T-helper 2 cell treated with Interferon-gamma antibody and Interleukin-4, amounts not matched to agents 100 ng/mL and 5 ng/mL, for 36 hours (primary cell): ENCODE measurements at regions not wholly inside any gene's neighbourhood (a gene's known extent, or its start where the extent isn't known, plus 50 kb on each side); places are given as distances from the start of the nearest gene placed in this dataset.

Experiments used
- intact Hi-C: fragments of 100-400 bp; cut with micrococcal nuclease; formaldehyde crosslinking; loops from one replicate; pipeline ENCODE4 v1.15.1; 2023

DNA sequence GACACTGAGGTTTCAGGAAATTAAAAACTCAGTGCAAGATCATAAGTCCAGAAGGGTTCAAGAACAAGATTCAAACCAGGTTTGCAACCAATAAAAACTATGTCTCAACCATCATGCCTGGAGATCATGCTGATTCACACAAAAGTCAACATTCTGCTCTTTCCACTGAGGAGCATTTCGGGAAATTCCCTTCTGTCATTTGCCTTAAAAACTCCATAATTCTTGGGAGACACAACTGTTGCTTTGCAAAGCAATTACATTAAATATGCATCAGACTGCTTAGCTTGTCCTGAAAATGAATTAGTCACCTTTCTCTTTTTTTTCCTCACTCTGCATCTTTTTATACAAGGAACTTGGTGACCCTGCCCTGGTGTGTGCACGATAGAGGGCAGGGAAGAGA lies 275.9 kb upstream of the ZNF462 start:
- intact Hi-C loops: no loop called here

- intact Hi-C loops: no loop called here
Measured at GRCh38 chr9:106588626-106589025, 274.3 kb upstream of the ZNF462 start.

DNA sequence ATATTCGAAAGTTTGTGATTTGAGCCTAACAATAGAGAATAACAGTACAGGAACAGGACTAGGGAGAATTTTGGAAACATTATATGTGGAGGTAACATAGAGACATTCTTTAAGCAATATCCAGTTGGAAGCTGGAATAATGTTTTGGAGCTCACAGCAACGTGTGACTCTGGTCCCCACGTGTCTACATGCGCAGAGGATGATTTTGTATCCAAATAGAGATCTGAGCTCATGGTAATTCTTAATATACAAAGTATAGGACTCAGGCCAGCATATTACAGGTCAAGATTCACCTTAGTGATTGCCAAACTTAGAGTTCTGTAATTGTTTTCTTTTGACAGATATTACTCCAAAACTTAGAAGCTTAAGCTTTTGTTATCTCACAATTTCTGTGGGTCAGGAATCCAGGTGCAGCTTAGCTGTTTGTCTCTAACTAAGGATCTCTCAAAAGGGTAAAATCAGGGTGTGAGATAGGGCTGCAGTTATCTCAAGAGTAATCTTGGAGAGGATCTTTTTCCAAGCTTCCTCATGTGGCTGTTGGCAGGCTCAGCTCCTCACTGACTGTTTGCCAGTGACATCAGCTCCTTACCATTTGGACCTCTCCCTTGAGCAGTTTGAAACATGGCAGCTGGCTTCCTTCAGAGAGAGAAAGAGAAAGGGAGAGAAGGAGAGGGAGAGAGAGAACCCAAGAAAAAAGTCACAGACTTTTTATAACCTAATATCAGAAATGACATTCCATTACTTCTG lies 272.0 kb upstream of the ZNF462 start:
- intact Hi-C loops: no loop called here

- intact Hi-C loops: no loop called here
Measured at GRCh38 chr9:106593201-106593600, 269.8 kb upstream of the ZNF462 start.

- intact Hi-C loops: no loop called here
Measured at GRCh38 chr9:106596984-106597383, 266.0 kb upstream of the ZNF462 start.

- intact Hi-C loops: no loop called here
Measured at GRCh38 chr9:106600955-106601560, 261.9 kb upstream of the ZNF462 start.

- intact Hi-C loops: no loop called here
Measured at GRCh38 chr9:106602344-106602743, 260.6 kb upstream of the ZNF462 start.

DNA sequence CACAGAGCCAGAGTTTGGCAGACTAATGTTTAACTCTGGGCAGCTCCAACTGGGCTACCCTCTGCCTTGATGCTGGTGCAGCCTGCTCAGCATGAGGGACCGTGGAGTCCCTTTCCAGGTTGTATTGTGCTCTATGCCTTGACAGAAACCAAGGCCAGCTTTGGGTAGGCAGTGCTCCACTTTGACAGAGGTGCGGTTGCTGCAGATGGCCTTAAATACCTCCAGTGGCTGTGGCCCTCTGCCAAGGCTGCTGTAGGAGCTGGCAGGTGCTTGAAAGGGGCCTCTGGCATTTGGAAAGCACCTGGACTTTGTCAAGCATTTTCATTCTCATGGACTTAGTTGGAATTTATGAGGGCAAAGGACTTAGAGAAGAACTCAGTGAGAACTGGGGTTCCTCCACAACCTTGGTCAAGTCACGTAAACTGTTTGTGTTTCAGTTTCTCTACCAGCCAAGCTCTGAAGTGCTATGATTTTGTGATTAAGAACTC lies 249.7 kb upstream of the ZNF462 start:
- intact Hi-C loops: no loop called here

DNA sequence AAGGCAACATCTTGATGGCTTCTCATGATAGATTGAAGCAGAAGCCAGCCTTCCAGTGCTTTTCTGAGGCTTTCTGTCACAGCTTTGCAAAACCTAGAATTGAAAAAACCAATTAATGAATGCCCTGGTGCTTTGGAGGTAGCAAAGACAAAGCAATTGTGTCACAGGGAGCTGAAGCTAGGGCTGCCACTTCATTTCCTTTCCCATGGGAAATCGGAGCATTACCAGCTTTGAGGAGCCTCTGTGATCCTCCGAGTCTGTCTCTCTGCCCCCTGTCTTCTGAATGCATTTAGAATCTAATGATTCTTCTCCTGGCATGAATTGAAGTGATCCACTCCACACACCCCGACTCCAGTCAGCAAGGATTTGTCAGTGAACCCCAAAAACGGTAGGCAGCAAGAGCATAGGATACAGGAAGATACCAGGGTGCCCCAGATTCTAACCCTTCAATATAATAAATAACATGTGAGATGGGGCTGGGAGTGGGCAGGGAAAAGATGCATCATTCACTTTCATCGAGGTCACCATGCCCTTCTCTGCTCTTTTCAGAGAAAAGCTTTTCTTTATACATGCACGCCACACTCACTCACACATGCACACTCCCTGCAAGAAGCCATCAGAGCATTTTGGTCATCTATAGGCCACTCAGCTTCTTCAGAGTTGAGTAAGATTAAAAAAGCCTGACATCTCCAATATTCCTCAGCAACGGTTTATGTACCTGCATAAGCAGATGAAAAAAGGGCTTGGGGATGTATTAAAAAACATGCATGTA lies 247.7 kb upstream of the ZNF462 start:
- intact Hi-C loops: no loop called here

- intact Hi-C loops: no loop called here
Measured at GRCh38 chr9:106616026-106616425, 246.9 kb upstream of the ZNF462 start.

GRCh38 chr9:106616851-106617345 lies 246.1 kb upstream of the ZNF462 start:
- intact Hi-C loops: no loop called here

- intact Hi-C loops: no loop called here
Measured at GRCh38 chr9:106619211-106619610, 243.8 kb upstream of the ZNF462 start.

DNA sequence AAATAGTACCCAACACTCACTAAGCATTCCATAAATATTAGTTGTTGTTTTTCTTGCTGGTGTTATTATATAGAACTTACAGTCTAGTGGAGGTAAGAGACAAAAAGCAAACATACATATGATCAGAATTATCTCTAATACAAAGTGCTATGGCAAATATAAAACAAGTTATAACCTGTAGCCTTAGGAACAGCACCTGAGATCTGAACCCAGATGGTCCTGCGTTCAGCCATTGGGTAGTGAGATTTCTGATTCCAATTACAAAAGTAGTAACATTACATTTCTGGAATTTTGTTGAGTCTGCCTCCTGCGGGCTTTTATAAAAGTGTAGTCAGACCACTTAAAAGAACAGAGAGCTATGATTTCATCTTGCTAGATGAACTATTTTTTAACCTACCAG lies 242.9 kb upstream of the ZNF462 start:
- intact Hi-C loops: no loop called here

DNA sequence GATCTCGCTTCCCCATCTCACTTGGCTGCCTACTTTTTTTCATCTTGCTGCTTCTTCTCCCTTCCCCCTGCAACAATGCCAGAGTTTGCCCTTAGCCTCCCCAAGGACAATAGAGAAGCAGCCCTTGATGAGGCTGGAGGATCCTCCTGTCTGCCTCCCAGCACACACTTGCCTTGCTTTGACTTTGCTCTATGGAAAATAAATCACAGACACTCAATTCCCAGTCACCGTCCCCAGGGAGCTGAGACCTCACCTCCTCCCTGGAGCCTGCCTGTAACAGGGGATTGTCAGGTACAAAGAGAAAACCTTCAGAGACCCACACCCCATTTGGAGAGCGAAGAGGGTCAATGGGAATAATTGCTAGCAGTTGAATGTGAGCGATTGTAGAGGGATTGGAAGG lies 242.1 kb upstream of the ZNF462 start:
- intact Hi-C loops: no loop called here

- intact Hi-C loops: no loop called here
Measured at GRCh38 chr9:106621313-106622163, 241.4 kb upstream of the ZNF462 start.

GRCh38 chr9:106622164-106622487 lies 240.8 kb upstream of the ZNF462 start:
- intact Hi-C loops: no loop called here

DNA sequence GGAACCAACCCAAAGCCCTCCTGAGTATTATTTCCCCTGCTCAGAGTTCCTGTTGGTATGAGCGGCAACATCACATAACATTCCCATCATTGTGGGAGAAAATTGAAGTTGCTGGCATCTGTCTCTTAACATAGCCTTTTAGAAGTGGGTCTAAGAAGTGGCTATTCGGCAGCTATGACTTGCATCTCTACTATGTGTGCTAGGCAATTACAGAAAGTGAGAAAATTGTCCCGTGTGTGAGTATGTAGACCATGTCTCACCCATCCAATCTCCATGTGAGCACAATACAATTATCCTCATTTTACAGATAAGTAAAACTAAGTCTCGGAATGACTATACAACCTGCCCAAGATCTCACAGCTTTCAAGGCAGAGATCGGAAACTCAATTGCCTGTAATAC lies 239.4 kb upstream of the ZNF462 start:
- intact Hi-C loops: no loop called here

DNA sequence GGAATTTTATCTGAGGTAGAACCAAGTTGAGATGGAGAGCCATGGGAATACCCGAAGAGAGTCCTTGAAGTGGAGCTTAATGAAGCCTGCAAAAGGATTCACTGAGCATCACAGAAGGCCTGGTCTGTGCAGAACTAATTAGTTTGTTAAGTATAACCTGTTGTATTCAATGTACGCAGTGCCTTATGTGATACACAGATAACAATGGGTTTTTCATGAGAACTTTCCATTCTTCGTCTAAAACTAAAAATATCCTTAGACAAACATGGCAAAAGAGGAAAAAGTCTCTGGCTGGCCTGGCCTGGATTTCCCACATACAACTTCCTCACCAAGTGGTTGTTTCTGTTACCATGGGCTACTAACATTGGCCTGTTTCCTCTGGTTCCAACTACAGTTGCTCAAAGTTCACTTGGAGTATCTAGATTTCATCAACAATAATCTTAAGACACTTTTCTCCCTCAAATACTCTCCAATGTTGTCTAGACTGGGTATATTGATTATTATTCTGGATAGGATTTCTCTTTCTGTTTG lies 237.6 kb upstream of the ZNF462 start:
- intact Hi-C loops: no loop called here

- intact Hi-C loops: no loop called here
Measured at GRCh38 chr9:106626936-106627335, 236.0 kb upstream of the ZNF462 start.

- intact Hi-C loops: no loop called here
Measured at GRCh38 chr9:106632621-106633020, 230.3 kb upstream of the ZNF462 start.

DNA sequence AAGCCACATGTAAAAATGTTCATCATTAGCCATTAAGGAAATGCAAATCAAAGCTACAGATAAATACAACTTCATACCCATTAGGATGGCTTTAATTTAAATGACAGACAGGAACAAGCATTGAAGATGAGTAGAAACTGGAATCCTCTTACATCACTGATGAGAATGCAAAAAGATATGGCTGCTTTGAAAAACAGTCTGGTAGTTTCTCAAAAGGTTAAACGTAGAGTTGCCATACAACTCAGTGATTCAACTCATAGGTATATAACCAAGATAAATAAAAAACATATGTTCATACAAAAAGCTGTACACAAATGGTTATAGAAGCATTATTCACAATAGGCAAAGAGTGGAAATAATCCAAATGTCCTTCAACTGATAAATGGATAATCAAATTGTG lies 228.8 kb upstream of the ZNF462 start:
- intact Hi-C loops: no loop called here
